IMR-90 (cell line): ENCODE measurements at regions not wholly inside any gene's neighbourhood (a gene's known extent, or its start where the extent isn't known, plus 50 kb on each side); places are given as distances from the start of the nearest gene placed in this dataset.

Experiments used
- ATAC-seq: fragments of 200-7000 bp; cut with Tn5 transposase; 2 replicates; pipeline ENCODE4 v1.9.1; 2020; ENCODE audit warnings: low read depth, mild to moderate bottlenecking, moderate library complexity
- BruUV-seq: library from RNA; stranded (reverse); fragments of 400-500 nt; replicated peaks from 2 replicates; lab custom pipeline; 2021; lab: Mats Ljungman, UMichigan
- CTCF ChIA-PET: fragments of 300-600 bp; formaldehyde crosslinking; extraction: SDS; loops from one replicate; lab custom pipeline; 2021; ENCODE audit warnings: antibody characterized with exemption; lab: Yijun Ruan, JAX
- POLR2A ChIA-PET: fragments of 300-600 bp; sonication (Branson Sonifier 250); formaldehyde crosslinking; loops from one replicate; lab custom pipeline; 2022; ENCODE audit warnings: antibody characterized with exemption; ENCODE audit not compliant: unreplicated experiment; lab: Charles Lee
- DNase-seq: peaks from one replicate; pipeline ENCODE4 v3.0.0; 2013
- H2AFZ ChIP-seq: replicated peaks from 2 replicates; pipeline ENCODE3; 2013; ENCODE audit warnings: low read length, mild to moderate bottlenecking; ENCODE audit not compliant: poor library complexity
- H2AK5ac ChIP-seq: 2 replicates; pipeline ENCODE4 v1.6.1; 2013; ENCODE audit warnings: low read depth, low read length, inconsistent platforms
- H2AK9ac ChIP-seq: replicated peaks from 2 replicates; pipeline ENCODE3; 2013; ENCODE audit warnings: mild to moderate bottlenecking, low read depth, low read length, moderate library complexity; ENCODE audit not compliant: poor library complexity
- H2BK120ac ChIP-seq: 2 replicates; pipeline ENCODE4 v1.6.1; 2013; ENCODE audit warnings: low read depth, low read length, inconsistent platforms
- H2BK15ac ChIP-seq: 3 replicates; pipeline ENCODE4 v1.6.1; 2013; ENCODE audit warnings: low read depth, low read length, inconsistent platforms
- H2BK20ac ChIP-seq: 2 replicates; pipeline ENCODE4 v1.6.1; 2013; ENCODE audit warnings: low read depth, mild to moderate bottlenecking, inconsistent platforms, low read length, moderate library complexity
- H2BK5ac ChIP-seq: 2 replicates; pipeline ENCODE4 v1.6.1; 2013; ENCODE audit warnings: mild to moderate bottlenecking, low read depth, low read length, inconsistent platforms; ENCODE audit not compliant: poor library complexity, severe bottlenecking
- H3K14ac ChIP-seq: replicated peaks from 2 replicates; pipeline ENCODE4 v1.6.1; 2013; ENCODE audit warnings: low read depth, low read length, inconsistent platforms
- H3K18ac ChIP-seq: 2 replicates; pipeline ENCODE4 v1.6.1; 2013; ENCODE audit warnings: low read depth, low read length, control low read depth
- H3K23ac ChIP-seq: 2 replicates; pipeline ENCODE4 v1.6.1; 2013; ENCODE audit warnings: low read depth, low read length, inconsistent platforms
- H3K27ac ChIP-seq: 2 replicates; pipeline ENCODE4 v1.5.1; 2013; ENCODE audit warnings: mild to moderate bottlenecking, control low read depth, low read length; ENCODE audit not compliant: insufficient read depth
- H3K27me3 ChIP-seq: 2 replicates; pipeline ENCODE4 v1.6.1; 2013; ENCODE audit warnings: low read length; ENCODE audit not compliant: control insufficient read depth, insufficient read depth
- H3K36me3 ChIP-seq: 2 replicates; pipeline ENCODE4 v1.6.1; 2013; ENCODE audit warnings: low read length, mixed read lengths; ENCODE audit not compliant: control insufficient read depth, insufficient read depth
- H3K4ac ChIP-seq: 2 replicates; pipeline ENCODE4 v1.6.1; 2013; ENCODE audit warnings: low read depth, low read length, inconsistent platforms
- H3K4me1 ChIP-seq: 2 replicates; pipeline ENCODE4 v1.6.1; 2013; ENCODE audit warnings: low read length, mixed read lengths; ENCODE audit not compliant: control insufficient read depth, insufficient read depth
- H3K4me2 ChIP-seq: 2 replicates; pipeline ENCODE4 v1.6.1; 2013; ENCODE audit warnings: low read depth, mild to moderate bottlenecking, control low read depth, low read length, moderate library complexity
- H3K4me3 ChIP-seq: 2 replicates; pipeline ENCODE4 v1.5.1; 2013; ENCODE audit warnings: low read depth, mild to moderate bottlenecking, control low read depth, low read length, moderate library complexity; ENCODE audit not compliant: insufficient read depth
- H3K56ac ChIP-seq: 2 replicates; pipeline ENCODE4 v1.6.1; 2013; ENCODE audit warnings: low read length, inconsistent platforms; ENCODE audit not compliant: insufficient read depth; ENCODE audit errors: extremely low read depth
- H3K79me1 ChIP-seq, 2 experiments: 2 replicates each; pipeline ENCODE4 v1.6.1; 2013; ENCODE audit warnings: low read length in 2 of 2, inconsistent platforms in 1 of 2, low read depth in 1 of 2
- H3K9ac ChIP-seq: 2 replicates; pipeline ENCODE4 v1.6.1; 2013; ENCODE audit warnings: low read depth, low read length, control low read depth
- H3K9me1 ChIP-seq: 2 replicates; pipeline ENCODE4 v1.6.1; 2013; ENCODE audit warnings: low read length, inconsistent platforms; ENCODE audit not compliant: insufficient read depth
- H3K9me3 ChIP-seq: 2 replicates; pipeline ENCODE4 v1.6.1; 2013; ENCODE audit warnings: low read length; ENCODE audit not compliant: control insufficient read depth, insufficient read depth
- H4K20me1 ChIP-seq: 2 replicates; pipeline ENCODE4 v1.6.1; 2013; ENCODE audit warnings: low read length, inconsistent platforms; ENCODE audit not compliant: insufficient read depth
- H4K5ac ChIP-seq: 2 replicates; pipeline ENCODE4 v1.6.1; 2013; ENCODE audit warnings: mild to moderate bottlenecking, low read depth, low read length, control low read depth
- H4K8ac ChIP-seq, 2 experiments: 2 replicates each; pipeline ENCODE4 v1.6.1; 2013; ENCODE audit warnings: low read depth in 2 of 2, low read length in 2 of 2, control low read depth in 1 of 2, inconsistent platforms in 1 of 2
- H4K91ac ChIP-seq: 2 replicates; pipeline ENCODE4 v1.6.1; 2013; ENCODE audit warnings: low read depth, low read length, inconsistent platforms; ENCODE audit not compliant: insufficient read depth
- BHLHE40 ChIP-seq: fragments of 150-350 bp; IDR thresholded peaks from 2 replicates; pipeline ENCODE4 v1.6.1; 2016; ENCODE audit warnings: mild to moderate bottlenecking, low read depth, low read length
- CEBPB ChIP-seq: IDR thresholded peaks from 2 replicates; pipeline ENCODE4 v1.6.1; 2012; ENCODE audit warnings: low read depth, low read length, improper control_type of control experiment
- CHD1 ChIP-seq: IDR thresholded peaks from 2 replicates; pipeline ENCODE4 v1.6.1; 2012; ENCODE audit warnings: low read depth, low read length, improper control_type of control experiment
- FOS ChIP-seq: fragments of 150-350 bp; IDR thresholded peaks from 2 replicates; pipeline ENCODE4 v1.6.1; 2016; ENCODE audit warnings: low read depth, low read length
- MAFK ChIP-seq: IDR thresholded peaks from 2 replicates; pipeline ENCODE4 v1.6.1; 2012; ENCODE audit warnings: low read depth, low read length, improper control_type of control experiment
- MAZ ChIP-seq: IDR thresholded peaks from 2 replicates; pipeline ENCODE4 v1.6.1; 2012; ENCODE audit warnings: low read depth, mild to moderate bottlenecking, low read length, improper control_type of control experiment, moderate library complexity, borderline replicate concordance
- MXI1 ChIP-seq: IDR thresholded peaks from 2 replicates; pipeline ENCODE4 v1.6.1; 2012; ENCODE audit warnings: low read depth, mild to moderate bottlenecking, low read length, moderate library complexity, borderline replicate concordance
- NFE2L2 ChIP-seq: fragments of 150-350 bp; IDR thresholded peaks from 2 replicates; pipeline ENCODE4 v1.6.1; 2016; ENCODE audit warnings: low read depth, mild to moderate bottlenecking, low read length
- POLR2A ChIP-seq: IDR thresholded peaks from 2 replicates; pipeline ENCODE4 v1.6.1; 2012; ENCODE audit warnings: mild to moderate bottlenecking, low read depth, low read length
- RAD21 ChIP-seq: IDR thresholded peaks from 2 replicates; pipeline ENCODE4 v1.6.1; 2012; ENCODE audit warnings: low read length, improper control_type of control experiment
- RCOR1 ChIP-seq: IDR thresholded peaks from 2 replicates; pipeline ENCODE4 v1.6.1; 2012; ENCODE audit warnings: mild to moderate bottlenecking, low read length, improper control_type of control experiment; ENCODE audit not compliant: insufficient replicate concordance
- RFX5 ChIP-seq: IDR thresholded peaks from 2 replicates; pipeline ENCODE4 v1.8.0; 2012; ENCODE audit warnings: low read depth, mild to moderate bottlenecking, low read length, moderate library complexity
- SMC3 ChIP-seq: fragments of 150-350 bp; IDR thresholded peaks from 2 replicates; pipeline ENCODE4 v1.6.1; 2016; ENCODE audit warnings: low read depth, mild to moderate bottlenecking, antibody characterized with exemption, low read length, moderate library complexity
- WGBS, 2 experiments: methylation state at CpG; one replicate each; pipeline versions ENCODE4 v1.1.5 to v1.1.7; 2013; ENCODE audit warnings: missing lambda C conversion rate in 2 of 2; ENCODE audit not compliant: insufficient read length in 1 of 2; ENCODE audit errors: extremely low coverage in 2 of 2; 5-methylcytosine and 5-hydroxymethylcytosine counted together
- dilution Hi-C: fragments of 300-500 bp; cut with HindIII; formaldehyde crosslinking; loops from one replicate; pipeline ENCODE4 v1.14.3; 2018; ENCODE audit warnings: low sequenced_read_pairs; ENCODE audit not compliant: unreplicated experiment
- in situ Hi-C: fragments of 300-500 bp; cut with MboI; formaldehyde crosslinking; loops from 3 replicates; pipeline ENCODE4 v1.14.3; 2019; ENCODE audit warnings: low sequenced_read_pairs, inconsistent platforms, mixed read lengths
- intact Hi-C: fragments of 100-400 bp; cut with micrococcal nuclease; formaldehyde crosslinking; loops from 2 replicates; pipeline ENCODE4 v1.10.0; 2022
- TF ChIP-seq, protein P1 (sequence below): fragments of 150-350 bp; IDR thresholded peaks from 2 replicates; pipeline ENCODE4 v1.6.1; 2017; ENCODE audit warnings: mild to moderate bottlenecking, antibody characterized with exemption, low read length, low read depth
- TF ChIP-seq, protein P2 (sequence below): conservative IDR thresholded peaks from 2 replicates; pipeline ENCODE4 v1.5.1; 2012; ENCODE audit warnings: mild to moderate bottlenecking, low read depth, low read length, improper control_type of control experiment
- TF ChIP-seq, protein P3 (sequence below): fragments of 150-350 bp; IDR thresholded peaks from 2 replicates; pipeline ENCODE4 v1.6.1; 2016; ENCODE audit warnings: low read depth, mild to moderate bottlenecking, low read length, moderate library complexity, borderline replicate concordance

DNA sequence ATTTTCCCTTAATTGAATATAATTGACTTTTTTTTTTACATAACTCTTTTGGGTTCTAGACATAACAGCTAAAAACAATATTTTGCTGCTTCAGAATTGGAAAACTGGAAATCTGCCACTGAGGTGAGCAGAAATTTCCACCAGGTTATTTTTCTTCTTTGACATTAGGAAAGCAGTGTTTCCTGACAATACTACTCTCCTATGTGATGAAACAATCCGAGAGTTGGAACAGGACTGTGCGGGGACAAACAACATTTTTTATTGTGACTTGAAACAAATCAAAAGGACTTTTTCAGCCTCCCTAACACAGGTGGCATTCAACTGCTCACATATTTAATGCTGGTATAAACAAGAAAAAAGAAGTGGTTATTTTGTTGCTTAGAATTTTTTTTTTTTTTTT, 237.2 kb downstream of the RNF152 start:
- no peak overlapping the region for H4K5ac ChIP-seq
- CTCF ChIA-PET, result interaction anchor here (0.6 kb wide), 1 partner anchor 38 kb away, joined by 4 read pairs; no protein-coding TSS in a partner anchor
- H3K9me1 ChIP-seq, result no peaks in the 10 kb centered on the region
- dilution Hi-C loops, result no loop called here
- no peak overlapping the region for H2AK5ac ChIP-seq
- ATAC-seq (no peak), DNase-seq (no peak)
- H3K14ac ChIP-seq, result no peak overlapping the region
- WGBS, 2 experiments, result no CpG with 5 or more reads among the region's 2 CpGs
- H4K8ac ChIP-seq, result no peak overlapping the region
- POLR2A ChIA-PET, result no interaction called here
- H2BK15ac ChIP-seq, result no peak overlapping the region
- H3K56ac ChIP-seq, result no peak overlapping the region
- H3K4me1 ChIP-seq, result no peaks in the 10 kb centered on the region
- TF ChIP-seq MXI1, result no peak
- TF ChIP-seq, protein P1, sequence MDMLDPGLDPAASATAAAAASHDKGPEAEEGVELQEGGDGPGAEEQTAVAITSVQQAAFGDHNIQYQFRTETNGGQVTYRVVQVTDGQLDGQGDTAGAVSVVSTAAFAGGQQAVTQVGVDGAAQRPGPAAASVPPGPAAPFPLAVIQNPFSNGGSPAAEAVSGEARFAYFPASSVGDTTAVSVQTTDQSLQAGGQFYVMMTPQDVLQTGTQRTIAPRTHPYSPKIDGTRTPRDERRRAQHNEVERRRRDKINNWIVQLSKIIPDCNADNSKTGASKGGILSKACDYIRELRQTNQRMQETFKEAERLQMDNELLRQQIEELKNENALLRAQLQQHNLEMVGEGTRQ, result no peak
- TF ChIP-seq POLR2A, result no peak
- TF ChIP-seq, protein P2, sequence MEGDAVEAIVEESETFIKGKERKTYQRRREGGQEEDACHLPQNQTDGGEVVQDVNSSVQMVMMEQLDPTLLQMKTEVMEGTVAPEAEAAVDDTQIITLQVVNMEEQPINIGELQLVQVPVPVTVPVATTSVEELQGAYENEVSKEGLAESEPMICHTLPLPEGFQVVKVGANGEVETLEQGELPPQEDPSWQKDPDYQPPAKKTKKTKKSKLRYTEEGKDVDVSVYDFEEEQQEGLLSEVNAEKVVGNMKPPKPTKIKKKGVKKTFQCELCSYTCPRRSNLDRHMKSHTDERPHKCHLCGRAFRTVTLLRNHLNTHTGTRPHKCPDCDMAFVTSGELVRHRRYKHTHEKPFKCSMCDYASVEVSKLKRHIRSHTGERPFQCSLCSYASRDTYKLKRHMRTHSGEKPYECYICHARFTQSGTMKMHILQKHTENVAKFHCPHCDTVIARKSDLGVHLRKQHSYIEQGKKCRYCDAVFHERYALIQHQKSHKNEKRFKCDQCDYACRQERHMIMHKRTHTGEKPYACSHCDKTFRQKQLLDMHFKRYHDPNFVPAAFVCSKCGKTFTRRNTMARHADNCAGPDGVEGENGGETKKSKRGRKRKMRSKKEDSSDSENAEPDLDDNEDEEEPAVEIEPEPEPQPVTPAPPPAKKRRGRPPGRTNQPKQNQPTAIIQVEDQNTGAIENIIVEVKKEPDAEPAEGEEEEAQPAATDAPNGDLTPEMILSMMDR, result no peak
- TF ChIP-seq CHD1, result no peak
- TF ChIP-seq MAFK, result no peak
- no peak for TF ChIP-seq BHLHE40
- TF ChIP-seq CEBPB, result no peak
- no peak for TF ChIP-seq RFX5
- TF ChIP-seq RAD21, result no peak
- no peak for TF ChIP-seq RCOR1
- TF ChIP-seq, protein P3, sequence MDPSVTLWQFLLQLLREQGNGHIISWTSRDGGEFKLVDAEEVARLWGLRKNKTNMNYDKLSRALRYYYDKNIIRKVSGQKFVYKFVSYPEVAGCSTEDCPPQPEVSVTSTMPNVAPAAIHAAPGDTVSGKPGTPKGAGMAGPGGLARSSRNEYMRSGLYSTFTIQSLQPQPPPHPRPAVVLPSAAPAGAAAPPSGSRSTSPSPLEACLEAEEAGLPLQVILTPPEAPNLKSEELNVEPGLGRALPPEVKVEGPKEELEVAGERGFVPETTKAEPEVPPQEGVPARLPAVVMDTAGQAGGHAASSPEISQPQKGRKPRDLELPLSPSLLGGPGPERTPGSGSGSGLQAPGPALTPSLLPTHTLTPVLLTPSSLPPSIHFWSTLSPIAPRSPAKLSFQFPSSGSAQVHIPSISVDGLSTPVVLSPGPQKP, result no peak
- TF ChIP-seq FOS, result no peak
- TF ChIP-seq NFE2L2, result no peak
- TF ChIP-seq SMC3, result no peak
- no peak for TF ChIP-seq MAZ
- no peak overlapping the region for H3K18ac ChIP-seq
- H2BK120ac ChIP-seq, result no peak overlapping the region
- no peaks in the 10 kb centered on the region for H3K27me3 ChIP-seq
- no peak overlapping the region for H4K91ac ChIP-seq
- no peak overlapping the region for H3K4me2 ChIP-seq
- H2AK9ac ChIP-seq, result no peak overlapping the region
- BruUV-seq, result no TSS peak
- H3K9me3 ChIP-seq, result no peaks in the 10 kb centered on the region
- no peak overlapping the region for H3K4me3 ChIP-seq
- no peak overlapping the region for H3K23ac ChIP-seq
- no peak overlapping the region for H2BK20ac ChIP-seq
- in situ Hi-C loops, result no loop called here
- H3K79me1 ChIP-seq, result no peaks in the 10 kb centered on the region
- intact Hi-C loops, result no loop called here
- no peak overlapping the region for H2BK5ac ChIP-seq
- no peaks in the 10 kb centered on the region for H3K36me3 ChIP-seq
- no peak overlapping the region for H2AFZ ChIP-seq
- H3K9ac ChIP-seq, result no peak overlapping the region
- no peak overlapping the region for H3K27ac ChIP-seq
- no peaks in the 10 kb centered on the region for H4K20me1 ChIP-seq
- H3K4ac ChIP-seq, result no peak overlapping the region
